HG02678 (cell line): ENCODE measurements at regions not wholly inside any gene's neighbourhood (a gene's known extent, or its start where the extent isn't known, plus 50 kb on each side); places are given as distances from the start of the nearest gene placed in this dataset.

ENCODE experiments used
- ATAC-seq: cut with Tn5 transposase; IDR thresholded peaks from one replicate; pipeline ENCODE4 v1.9.1; 2021; ENCODE audit warnings: mild to moderate bottlenecking, moderate library complexity; ENCODE audit not compliant: unreplicated experiment

- ATAC-seq = no peak
Measured at GRCh38 chr3:159593927-159594605, 394.6 kb upstream of the IL12A start.

DNA sequence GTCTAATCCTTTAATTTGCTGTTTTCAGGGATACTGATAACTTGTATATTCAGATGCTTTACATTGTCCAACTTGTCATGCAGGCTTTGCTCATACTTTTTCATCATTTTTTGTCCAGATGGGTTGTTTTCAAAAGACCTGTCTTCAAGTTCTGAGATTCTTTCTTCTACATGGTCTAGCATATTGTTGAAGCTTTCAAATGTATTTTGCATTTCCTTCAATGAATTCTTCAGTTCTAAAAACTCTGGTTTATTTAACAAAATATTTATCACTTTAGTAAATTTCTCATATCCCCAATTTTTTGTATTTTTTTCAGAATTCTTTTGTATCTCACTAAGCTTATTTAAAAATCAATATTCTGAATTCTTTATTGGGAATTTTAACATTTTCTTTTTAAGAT is 388.3 kb upstream of the IL12A start:
- ATAC-seq = no peak

DNA sequence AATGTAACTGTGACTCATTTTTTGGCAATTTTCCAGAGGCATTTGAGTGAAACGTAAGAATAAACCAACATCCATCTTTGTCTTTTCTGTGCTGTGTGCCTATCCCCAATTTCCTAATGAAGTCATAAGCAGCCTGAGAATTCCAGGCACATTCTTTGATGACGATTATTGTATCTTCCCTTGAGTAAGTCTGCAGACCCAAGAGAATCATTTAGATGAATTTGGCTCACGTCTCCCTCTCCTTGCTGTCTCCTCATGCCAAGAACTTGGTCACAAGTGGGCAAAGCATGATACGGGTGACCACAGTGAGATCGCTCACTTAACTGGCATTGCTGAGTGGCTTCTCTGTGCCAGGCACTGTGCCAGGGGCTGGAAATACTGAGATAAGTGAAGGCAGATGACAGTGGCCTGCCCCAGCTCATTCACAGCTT is 384.5 kb upstream of the IL12A start:
- ATAC-seq = no peak

DNA sequence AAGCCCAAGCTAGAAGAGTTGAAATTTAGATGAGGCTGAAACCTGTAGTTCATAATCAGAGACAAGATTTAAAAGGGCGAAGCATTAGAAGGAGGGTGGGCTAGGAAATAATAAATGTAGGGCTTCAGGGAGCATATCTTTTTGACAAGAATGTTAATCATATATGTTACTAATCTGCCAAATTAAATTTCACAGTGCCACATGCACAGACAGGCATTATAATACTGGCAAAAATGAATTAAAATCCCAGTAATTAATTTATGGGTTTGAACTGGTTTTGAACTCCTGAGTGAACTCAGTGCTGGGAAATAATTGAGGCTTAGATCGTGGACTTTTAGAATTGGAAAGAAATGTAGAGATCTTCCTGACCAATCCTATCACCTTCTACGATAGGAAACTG is 383.5 kb upstream of the IL12A start:
- ATAC-seq = no peak

DNA sequence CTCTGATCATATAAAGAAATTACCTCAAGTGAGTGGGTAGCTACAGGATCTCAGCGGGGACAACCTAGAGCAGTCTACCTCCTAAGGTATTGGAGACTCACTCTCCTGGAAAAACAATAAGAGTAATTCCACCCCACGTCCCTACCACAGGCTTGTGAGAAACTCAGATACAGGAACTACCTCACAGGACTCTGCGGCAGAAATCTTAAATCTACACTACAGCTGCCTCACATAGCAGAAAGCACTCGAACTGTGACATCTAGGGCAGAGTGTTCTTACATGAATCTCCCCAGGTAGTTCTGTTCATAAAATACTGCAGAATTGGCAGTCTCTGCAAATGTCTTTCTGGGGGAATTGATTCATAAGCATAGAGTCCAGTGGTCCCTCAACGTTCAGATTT is 382.9 kb upstream of the IL12A start:
- no peak for ATAC-seq

DNA sequence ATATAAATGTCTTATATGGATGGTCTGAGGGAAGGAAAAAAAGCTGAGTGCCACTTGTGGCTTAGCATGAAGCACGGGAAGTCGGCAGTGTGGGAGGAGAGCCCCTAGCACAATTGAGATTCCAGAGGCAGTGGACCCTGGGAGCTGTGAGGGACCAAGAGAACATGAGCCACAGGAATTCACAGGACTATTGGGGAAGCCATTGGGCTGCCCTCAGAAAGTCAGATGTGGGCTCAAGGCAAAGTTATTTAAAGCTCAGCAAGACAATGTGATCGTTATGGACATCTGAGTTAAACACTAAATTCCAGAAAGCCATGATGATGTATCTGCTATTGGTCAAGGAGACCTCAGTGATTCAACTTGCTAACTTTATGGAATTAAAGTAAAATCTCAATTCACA is 380.8 kb upstream of the IL12A start:
- ATAC-seq = no peak

DNA sequence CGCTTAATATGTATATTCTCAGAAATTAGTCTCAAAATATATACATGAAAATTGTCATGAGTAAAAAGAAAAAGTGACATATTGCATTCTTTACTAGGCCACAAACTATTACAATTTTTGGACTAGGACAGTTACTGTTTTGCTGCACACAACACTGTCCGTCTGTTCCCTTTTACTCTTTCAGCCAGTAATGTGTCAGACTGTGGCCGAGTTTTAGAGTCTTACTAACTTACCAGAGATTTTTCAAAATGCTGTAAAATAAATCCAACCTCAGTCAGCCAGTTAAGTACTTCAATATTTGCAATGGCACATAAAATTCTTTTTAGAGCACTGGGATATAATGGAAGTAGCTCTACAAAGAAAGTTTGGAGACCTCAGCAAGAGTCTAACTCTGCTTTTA is 380.3 kb upstream of the IL12A start:
- no peak for ATAC-seq

DNA sequence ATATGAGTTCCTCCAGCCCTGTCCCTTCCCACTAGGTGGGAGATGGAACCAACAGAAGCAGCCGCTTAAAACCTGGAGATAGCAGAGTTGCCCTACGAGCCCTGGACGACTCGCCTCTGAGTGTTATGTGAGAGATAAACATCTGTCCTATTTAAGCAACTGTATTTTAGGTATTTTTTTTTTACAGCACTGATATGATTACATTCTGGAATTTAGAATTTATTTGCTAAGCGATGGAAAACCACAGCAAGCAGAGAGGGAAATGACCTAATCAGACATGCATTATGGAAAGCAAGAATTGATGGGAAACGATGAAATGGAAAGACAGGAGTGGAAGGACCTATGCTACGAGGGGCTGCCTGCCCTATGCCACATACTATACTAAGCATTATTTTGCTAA is 379.0 kb upstream of the IL12A start:
- no peak for ATAC-seq

GRCh38 chr3:159616234-159616825 is 372.3 kb upstream of the IL12A start:
- no peak for ATAC-seq

DNA sequence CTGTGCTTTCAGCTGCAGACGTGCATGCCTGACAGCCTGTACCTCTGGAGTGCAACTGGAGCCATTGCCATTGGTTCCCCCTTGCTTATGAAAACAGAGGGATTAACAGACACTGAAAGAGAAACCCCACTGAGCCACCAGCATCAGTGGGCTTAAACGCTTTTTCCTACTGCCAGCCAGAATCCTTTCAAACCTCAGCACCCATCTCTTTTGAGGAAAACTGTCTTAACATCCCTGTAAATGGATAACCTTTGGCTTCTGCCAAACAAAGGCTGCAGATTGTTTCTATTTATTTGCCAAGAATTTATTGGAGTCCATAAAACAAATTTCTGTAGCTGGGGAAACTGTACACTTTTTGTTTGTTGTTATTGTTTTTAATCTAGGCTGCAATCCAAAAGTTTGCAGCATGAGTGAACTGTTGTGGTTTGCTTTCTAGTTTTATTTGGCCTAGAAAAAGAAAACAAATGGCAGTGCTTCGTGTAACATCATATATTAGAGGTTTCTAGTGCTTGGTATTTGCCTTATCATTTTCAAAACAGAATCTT is 369.2 kb upstream of the IL12A start:
- ATAC-seq = no peak

GRCh38 chr3:159620281-159620680 is 368.4 kb upstream of the IL12A start:
- no peak for ATAC-seq

- no peak for ATAC-seq
Measured at GRCh38 chr3:159620873-159621272, 367.8 kb upstream of the IL12A start.

- ATAC-seq = no peak
Measured at GRCh38 chr3:159624616-159625015, 364.0 kb upstream of the IL12A start.

DNA sequence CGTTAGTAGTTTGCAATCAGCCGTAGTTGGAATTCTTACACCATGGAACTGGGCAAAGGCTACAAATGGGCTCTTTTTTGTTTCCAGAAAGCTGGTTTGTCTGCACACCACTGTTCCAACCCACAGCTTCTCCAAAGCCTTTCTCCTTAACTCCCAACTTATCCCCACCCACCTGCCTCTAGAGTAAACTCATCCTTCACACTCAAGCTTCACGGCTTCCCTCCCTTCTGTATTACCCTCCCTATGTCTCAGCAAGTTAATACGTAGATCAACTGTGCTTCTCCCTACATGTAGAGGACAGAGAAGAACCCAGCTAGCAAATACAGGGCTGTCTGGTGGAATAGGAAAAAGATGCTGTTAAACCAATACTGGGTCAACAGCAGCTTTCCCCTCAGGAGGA is 363.0 kb upstream of the IL12A start:
- no peak for ATAC-seq

- no peak for ATAC-seq
Measured at GRCh38 chr3:159626598-159626997, 362.0 kb upstream of the IL12A start.

- ATAC-seq = no peak
Measured at GRCh38 chr3:159627229-159627628, 361.4 kb upstream of the IL12A start.

- no peak for ATAC-seq
Measured at GRCh38 chr3:159627634-159628033, 361.0 kb upstream of the IL12A start.

DNA sequence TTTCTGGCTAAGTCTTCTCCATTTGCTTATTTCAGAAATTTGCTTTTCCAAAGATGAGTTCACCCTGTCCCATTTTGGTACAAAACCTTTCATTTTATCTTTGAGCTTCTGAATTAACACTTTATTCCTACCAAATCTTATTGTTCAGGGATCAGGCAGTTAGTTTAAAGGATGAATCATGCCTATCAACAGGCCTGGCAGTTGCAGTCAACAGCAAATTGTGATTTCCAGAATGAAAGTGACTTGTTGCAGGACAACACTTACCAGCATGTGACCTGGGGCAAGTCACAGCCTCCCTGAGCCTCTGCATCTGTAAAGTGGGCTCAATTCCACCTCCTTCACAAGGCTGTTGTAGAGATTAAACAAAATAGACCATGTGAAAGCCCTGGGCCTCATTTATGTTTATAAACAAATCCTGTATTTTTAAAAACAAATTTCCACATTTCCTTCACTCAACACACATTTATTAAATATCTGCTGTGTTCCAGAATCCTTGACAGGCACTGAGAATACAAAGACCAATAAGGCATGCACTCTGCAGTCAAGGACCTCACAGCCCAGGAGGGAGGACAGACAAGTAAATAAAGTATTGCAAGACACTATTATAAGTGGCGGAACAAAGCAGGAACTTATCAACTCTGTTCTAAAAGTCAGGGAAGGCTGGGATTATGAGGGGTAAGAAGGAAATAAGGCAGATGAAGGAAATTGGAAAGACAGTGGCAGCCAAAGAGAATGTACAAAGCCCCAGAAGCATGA is 359.1 kb upstream of the IL12A start:
- ATAC-seq = no peak

DNA sequence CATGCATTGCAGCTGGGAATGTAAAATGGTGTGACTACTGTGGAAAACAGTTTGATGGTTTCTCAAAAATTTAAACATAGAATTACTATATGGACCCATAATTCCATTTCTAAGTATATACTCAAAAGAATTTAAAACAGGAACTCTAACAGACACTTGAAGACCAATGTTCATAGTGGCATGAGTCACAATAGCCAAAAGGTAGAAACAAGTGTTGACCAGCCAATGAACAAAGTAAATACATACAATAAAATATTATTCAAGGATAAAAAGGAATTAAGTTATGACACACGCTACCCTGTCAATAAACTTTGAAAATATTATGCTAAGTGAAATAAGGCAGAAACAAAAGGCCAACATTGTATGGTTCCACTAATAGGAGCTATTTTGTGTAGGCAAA is 357.4 kb upstream of the IL12A start:
- no peak for ATAC-seq

GRCh38 chr3:159632128-159632527 is 356.5 kb upstream of the IL12A start:
- no peak for ATAC-seq

DNA sequence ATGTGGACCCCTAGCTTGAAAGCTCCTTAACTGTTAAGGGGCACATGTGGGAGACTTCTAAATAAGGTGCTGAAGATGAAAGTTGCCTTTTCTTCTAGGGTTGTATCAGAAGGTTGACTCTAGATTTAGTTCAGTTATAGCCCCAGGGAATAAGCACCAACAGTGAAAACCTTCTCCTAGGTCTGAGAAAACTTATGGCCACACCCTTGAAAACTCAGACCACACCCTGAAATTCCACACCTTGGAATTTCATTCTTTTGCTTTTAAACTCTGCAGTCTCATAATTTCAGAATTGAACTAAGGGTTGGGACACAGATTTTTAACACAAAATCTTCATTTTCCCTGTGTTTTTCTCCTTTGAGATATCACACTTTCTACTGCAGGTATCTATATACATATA is 355.8 kb upstream of the IL12A start:
- ATAC-seq = no peak

- ATAC-seq = no peak
Measured at GRCh38 chr3:159634483-159634882, 354.2 kb upstream of the IL12A start.
